PFSK-1 (cell line): ENCODE measurements at regions not wholly inside any gene's neighbourhood (a gene's known extent, or its start where the extent isn't known, plus 50 kb on each side); places are given as distances from the start of the nearest gene placed in this dataset.

Source experiments
- REST ChIP-seq, 2 experiments: IDR thresholded peaks; 2 replicates each; pipeline versions ENCODE4 v1.6.1 to v1.8.0; 2011 to 2012; ENCODE audit warnings: low read depth in 2 of 2, low read length in 2 of 2, control low read depth in 1 of 2, inconsistent platforms in 1 of 2, mild to moderate bottlenecking in 1 of 2, moderate library complexity in 1 of 2; ENCODE audit not compliant: insufficient read depth in 1 of 2
- SIN3A ChIP-seq: IDR thresholded peaks from 2 replicates; pipeline ENCODE4 v1.6.1; 2012; ENCODE audit warnings: mild to moderate bottlenecking, low read length, moderate library complexity, borderline replicate concordance; ENCODE audit not compliant: insufficient read depth
- TAF1 ChIP-seq: IDR thresholded peaks from 2 replicates; pipeline ENCODE4 v1.6.1; 2012; ENCODE audit warnings: low read length, control low read depth, borderline replicate concordance; ENCODE audit not compliant: insufficient read depth

DNA sequence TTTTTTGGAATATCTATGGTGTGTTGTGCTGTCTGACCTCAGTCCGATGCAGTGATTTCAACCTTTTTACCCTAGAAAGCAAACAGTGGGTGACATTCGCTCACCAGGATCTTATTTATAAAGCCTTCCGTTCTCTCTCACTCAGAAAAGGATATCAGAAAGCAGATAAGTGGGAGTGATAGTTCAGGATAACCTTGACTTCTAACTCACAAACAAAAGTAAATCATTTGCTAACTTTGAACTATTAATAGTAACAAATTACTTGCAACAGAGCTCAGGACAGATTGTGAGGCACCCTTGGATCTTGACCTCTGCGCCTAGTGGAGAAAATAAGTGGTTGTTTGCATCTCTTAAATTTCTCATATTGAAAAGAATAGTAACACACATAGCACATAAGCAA is 637.1 kb upstream of the CITED2 start:
- no peak for TF ChIP-seq SIN3A
- TF ChIP-seq TAF1 = no peak
- no peak for TF ChIP-seq REST (IDR thresholded peaks at IDR 0.05; ENCODE audit: insufficient read depth in 1 of 2, low read depth in 2 of 2, low read length in 2 of 2)
